Stimulated activated CD8-positive, alpha-beta memory T cell treated with anti-CD3 and anti-CD28 coated beads, Interleukin-4, amount 100 ng/mL, for 24 hours (primary cell): ENCODE measurements at regions not wholly inside any gene's neighbourhood (a gene's known extent, or its start where the extent isn't known, plus 50 kb on each side); places are given as distances from the start of the nearest gene placed in this dataset.

Experiments used
- DNase-seq: peaks from one replicate; pipeline ENCODE4 v3.0.0-alpha.2; 2020; ENCODE audit warnings: low read depth

DNA sequence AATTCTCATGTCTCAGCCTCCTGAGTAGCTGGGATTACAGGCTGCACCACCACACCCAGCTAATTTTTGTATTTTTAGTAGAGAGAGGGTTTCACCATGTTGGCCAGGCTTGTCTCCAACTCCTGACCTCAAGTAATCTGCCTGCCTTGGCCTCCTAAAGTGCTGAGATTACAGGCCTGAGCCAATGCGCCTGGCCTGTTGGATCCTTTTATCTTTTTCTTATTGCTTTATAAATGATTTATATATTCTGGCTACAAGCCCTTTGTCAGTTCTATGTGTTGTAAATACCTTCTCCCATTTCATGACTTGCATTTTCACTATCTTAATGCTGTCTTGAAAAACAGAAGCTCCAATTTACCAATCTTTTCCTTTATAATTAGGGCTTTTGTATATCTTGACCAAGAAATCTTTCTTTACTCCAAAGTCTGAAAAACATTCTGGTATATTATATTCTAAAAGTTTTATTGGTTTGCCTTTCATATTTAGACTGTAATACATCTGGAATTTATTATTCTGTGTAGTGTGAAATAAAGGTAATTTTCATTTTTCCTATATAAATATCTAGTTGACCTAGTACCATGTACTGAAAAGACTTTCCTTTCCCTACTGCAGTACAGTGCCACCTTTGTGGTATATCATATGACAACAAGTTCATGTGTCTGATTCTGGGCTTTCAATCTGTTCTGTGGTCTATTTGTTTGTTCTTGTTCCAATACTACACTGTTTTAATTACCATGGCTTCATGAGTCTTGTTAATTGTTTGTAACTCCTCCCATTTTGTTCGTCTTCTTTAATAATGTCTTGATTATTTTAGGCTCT is 52.9 kb upstream of the RNU6-1 start:
- no peak for DNase-seq

DNA sequence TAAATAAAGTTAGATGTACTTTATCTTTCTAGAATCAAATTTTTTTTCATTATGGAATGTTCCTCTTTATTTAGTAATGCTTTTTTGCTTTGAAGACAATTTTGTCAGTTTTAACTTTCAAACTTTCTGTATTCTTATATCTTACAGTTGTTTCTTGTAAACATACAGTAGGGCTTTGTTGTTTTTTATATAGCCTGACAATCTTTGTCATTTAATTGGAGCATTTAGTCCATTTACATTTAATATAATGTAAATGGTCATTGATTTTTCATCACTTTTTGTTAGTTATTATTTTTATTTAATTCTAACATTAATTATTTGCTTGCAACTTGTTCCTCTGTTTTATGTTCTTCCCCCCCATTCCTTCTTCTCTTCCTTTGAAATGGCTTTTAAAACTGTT is 55.4 kb upstream of the RNU6-1 start:
- no peak for DNase-seq

- no peak for DNase-seq
Measured at GRCh38 chr15:67897646-67898339, 57.9 kb upstream of the RNU6-1 start.

GRCh38 chr15:67899596-67900283 is 59.9 kb upstream of the RNU6-1 start:
- DNase-seq: no peak

- no peak for DNase-seq
Measured at GRCh38 chr15:67900621-67901147, 60.8 kb upstream of the RNU6-1 start.

GRCh38 chr15:67901922-67902321 is 62.1 kb upstream of the RNU6-1 start:
- DNase-seq: no peak

- no peak for DNase-seq
Measured at GRCh38 chr15:67902579-67903009, 62.7 kb upstream of the RNU6-1 start.

DNA sequence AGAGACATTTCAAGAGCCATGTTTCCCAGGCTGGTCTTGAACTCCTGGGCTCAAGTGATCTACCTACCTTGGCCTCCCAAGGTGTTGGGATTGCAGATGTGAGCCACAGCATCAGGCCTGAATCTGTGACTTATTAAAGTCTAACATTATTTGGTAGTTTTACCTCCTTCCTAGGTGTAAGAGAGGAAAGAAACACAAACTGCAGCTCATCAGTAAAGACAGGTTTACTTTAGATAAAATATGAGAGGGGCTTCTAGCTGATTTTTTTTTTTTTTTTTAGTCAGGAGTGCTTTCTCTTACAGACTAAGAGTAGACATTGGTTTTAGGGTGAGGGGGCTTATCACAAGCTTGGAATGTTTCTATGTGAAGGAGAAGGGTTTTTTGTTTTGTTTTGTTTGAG is 63.9 kb upstream of the RNU6-1 start:
- DNase-seq: no peak

- no peak for DNase-seq
Measured at GRCh38 chr15:67905628-67906027, 65.8 kb upstream of the RNU6-1 start.

GRCh38 chr15:67906382-67906781 is 66.5 kb upstream of the RNU6-1 start:
- DNase-seq: no peak

GRCh38 chr15:67907184-67907723 is 67.4 kb upstream of the RNU6-1 start:
- DNase-seq: no peak

- DNase-seq: no peak
Measured at GRCh38 chr15:67908756-67909155, 68.9 kb upstream of the RNU6-1 start.

DNA sequence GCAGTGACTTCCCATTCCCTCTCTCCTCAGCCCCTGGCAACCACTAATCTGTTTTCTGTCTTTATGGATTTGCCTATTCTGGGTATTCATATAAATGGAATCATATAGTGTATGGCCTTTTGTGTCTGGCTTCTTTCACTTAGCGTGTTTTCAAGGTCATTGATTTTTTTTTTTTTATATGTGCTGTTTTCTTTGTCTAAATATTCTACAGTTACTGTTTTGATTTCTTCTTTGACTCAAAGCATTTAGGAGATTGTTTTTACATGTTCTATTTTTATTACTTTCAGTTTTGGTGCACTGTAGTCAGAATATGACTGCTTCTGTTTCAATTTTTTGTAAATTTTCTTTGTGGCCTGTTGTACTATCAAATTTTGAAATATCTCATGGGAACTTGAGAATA is 71.9 kb upstream of the RNU6-1 start:
- DNase-seq: no peak

DNA sequence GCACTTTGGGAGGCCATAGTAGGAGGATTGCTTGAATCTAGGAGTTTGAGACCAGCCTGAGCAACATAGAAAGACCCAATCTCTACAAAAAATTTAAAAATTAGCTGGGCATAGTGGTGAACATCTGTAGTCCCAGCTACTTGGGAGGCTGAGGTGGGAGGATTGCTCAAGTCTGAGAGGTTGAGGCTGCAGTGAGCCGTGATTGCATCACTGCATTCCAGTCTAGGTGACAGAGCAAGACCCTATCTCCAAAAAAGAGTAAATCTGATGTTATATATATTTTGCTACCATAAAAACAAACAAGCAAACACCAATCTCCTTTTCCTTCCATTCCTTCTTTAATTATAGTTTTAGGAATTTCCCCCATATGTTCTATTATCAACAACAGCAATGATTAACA is 74.2 kb upstream of the RNU6-1 start:
- DNase-seq: no peak

DNA sequence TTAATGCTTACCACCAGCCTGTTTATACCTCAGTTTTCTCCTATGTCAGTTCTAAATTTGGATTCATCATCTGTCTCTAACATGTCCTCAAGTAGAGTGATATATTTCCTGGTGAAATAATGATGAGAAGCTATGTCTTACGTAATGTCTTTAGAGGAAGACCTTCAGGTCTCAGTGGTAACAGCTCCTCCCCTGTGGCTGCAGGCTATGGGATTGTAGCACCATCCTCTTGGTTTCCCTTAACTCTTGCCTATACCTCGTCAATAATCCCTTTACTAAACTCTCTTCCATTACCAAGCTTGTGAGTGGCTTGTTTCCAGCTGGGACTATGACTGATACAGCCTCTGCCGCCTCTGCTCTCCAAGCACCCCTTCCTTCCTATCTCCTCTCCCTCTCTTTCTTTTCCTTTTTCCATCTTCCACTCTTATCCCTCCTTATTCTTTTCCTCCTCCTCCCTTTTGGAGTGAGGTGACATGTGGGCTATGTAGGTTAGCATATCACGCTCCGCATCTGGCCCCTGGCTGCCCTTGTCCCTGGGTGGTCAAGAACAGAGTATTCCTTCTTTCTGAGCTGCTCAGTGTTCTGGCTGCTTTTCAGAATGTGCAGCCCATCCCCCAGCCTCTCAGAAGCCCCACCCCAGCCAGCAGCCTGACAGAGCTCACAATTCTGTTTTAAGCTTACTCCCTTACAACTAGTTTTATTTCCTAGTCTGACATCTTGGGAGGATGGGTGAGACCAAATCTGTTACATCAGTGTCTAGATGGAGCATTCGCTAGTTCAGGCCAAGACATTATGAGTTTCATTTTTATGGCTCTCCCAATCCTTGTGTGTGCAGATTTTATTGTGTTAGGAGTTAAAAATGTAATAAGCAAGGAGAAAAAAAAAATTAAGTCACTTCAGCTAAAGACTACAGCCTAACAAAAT is 75.0 kb upstream of the RNU6-1 start:
- DNase-seq: no peak

- no peak for DNase-seq
Measured at GRCh38 chr15:67915461-67916374, 75.9 kb upstream of the RNU6-1 start.

GRCh38 chr15:67916565-67916964 is 76.7 kb upstream of the RNU6-1 start:
- DNase-seq: no peak

DNA sequence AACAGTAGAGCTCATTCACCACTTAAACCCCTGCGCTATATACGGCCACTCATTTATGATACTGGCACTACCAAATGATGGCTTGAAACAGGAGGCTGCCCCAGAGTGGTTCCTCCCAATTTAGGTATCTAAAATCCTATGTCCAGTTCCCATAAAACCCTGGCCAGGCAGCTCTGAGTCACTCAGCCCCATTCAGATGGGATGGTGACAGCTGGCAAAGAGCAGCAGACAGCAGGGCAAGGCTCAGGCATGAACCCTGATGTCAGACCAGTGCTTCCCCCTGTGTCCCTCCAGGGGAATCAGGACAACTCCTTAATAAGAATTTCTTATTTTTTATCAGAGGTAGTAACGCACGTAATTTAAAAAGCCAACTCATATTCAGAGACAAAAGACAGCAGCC is 77.2 kb upstream of the RNU6-1 start:
- DNase-seq: no peak

GRCh38 chr15:67917636-67918035 is 77.8 kb upstream of the RNU6-1 start:
- no peak for DNase-seq

DNA sequence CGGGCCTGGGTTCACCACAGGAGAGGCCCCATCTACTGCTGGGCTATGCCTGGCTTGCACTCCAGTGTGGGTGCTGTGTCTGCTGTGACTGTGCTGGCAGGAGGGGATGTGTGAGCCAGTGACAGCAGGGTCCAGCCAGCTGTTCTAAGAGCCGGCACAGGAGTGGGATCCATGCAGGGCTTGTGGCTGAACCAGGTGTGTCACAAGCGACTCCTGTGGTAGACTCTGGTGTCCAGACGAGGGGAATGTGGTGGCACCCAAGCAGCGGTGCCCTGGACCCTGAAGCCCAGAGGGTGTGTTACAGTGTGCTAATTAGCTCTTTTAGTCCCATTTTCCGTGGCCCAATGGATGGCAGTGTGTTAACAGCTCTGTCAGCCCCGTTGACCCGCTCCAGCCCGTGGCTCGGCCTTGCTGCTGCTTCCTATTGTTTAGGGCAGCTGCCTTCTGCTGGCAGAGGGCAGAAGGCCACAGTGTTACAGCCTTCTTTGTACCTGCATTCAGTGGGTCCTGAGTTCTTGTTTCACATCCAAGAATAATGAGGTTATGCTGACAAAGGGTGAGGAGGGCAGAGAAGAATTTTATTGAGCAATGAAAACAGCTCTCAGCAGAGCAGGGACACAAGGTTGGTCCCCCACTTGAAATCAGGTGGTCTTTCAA is 78.5 kb upstream of the RNU6-1 start:
- no peak for DNase-seq
